Lower leg skin (tissue), 3 donors: ENCODE measurements at regions not wholly inside any gene's neighbourhood (a gene's known extent, or its start where the extent isn't known, plus 50 kb on each side); places are given as distances from the start of the nearest gene placed in this dataset.

Experiments used
- CTCF ChIP-seq, 3 donors: fragments of 450-650 bp; IDR thresholded peaks; one replicate each; pipeline ENCODE4 v1.5.1; 2016; ENCODE audit warnings: antibody characterized with exemption in 3 of 3, mild to moderate bottlenecking in 3 of 3, moderate library complexity in 2 of 3
- POLR2A ChIP-seq, 2 donors: fragments of 450-650 bp; IDR thresholded peaks; one replicate each; pipeline ENCODE4 v1.6.1; 2016 to 2017; ENCODE audit warnings: antibody characterized with exemption in 2 of 2, mild to moderate bottlenecking in 1 of 2, moderate library complexity in 1 of 2

- TF ChIP-seq POLR2A (IDR thresholded peaks at IDR 0.05) (no peak), CTCF (IDR thresholded peaks at IDR 0.05) (no peak)
These were observed 86.3 kb upstream of the AMOTL1 start for GRCh38 chr11:94681852-94682251.
